HEK293 (cell line): ENCODE measurements at regions not wholly inside any gene's neighbourhood (a gene's known extent, or its start where the extent isn't known, plus 50 kb on each side); places are given as distances from the start of the nearest gene placed in this dataset.

Experiments used
- YY1 ChIP-seq: fragments of 450-650 bp; formaldehyde crosslinking; IDR thresholded peaks from 2 replicates; pipeline ENCODE4 v1.5.1; 2018; ENCODE audit warnings: missing biosample characterization, missing genetic modification characterization
- ZNF121 ChIP-seq: fragments of 450-650 bp; formaldehyde crosslinking; IDR thresholded peaks from 2 replicates; pipeline ENCODE4 v1.5.1; 2016; ENCODE audit warnings: missing biosample characterization, missing genetic modification characterization
- ZNF354C ChIP-seq: fragments of 450-650 bp; formaldehyde crosslinking; IDR thresholded peaks from 2 replicates; pipeline ENCODE4 v1.5.1; 2016; ENCODE audit warnings: missing biosample characterization, missing genetic modification characterization, low read depth, borderline replicate concordance
- ZNF404 ChIP-seq: fragments of 450-650 bp; formaldehyde crosslinking; IDR thresholded peaks from 2 replicates; pipeline ENCODE4 v1.5.1; 2017; ENCODE audit warnings: missing biosample characterization, missing genetic modification characterization
- ZNF423 ChIP-seq: fragments of 450-650 bp; formaldehyde crosslinking; IDR thresholded peaks from 2 replicates; pipeline ENCODE4 v1.5.1; 2016; ENCODE audit warnings: missing biosample characterization, missing genetic modification characterization
- ZNF791 ChIP-seq: fragments of 450-650 bp; formaldehyde crosslinking; IDR thresholded peaks from 2 replicates; pipeline ENCODE4 v1.5.1; 2016; ENCODE audit warnings: missing biosample characterization, missing genetic modification characterization
- ZSCAN16 ChIP-seq: fragments of 450-650 bp; formaldehyde crosslinking; IDR thresholded peaks from 2 replicates; pipeline ENCODE4 v1.5.1; 2016; ENCODE audit warnings: missing biosample characterization, missing genetic modification characterization
- TF ChIP-seq, protein P1 (sequence below): fragments of 450-650 bp; formaldehyde crosslinking; IDR thresholded peaks from 2 replicates; pipeline ENCODE4 v1.5.1; 2016; ENCODE audit warnings: missing biosample characterization, missing genetic modification characterization
- TF ChIP-seq, protein P2 (sequence below): fragments of 450-650 bp; formaldehyde crosslinking; IDR thresholded peaks from 2 replicates; pipeline ENCODE4 v1.5.1; 2016; ENCODE audit warnings: missing biosample characterization, missing genetic modification characterization
- TF ChIP-seq, protein P3 (sequence below): fragments of 450-650 bp; formaldehyde crosslinking; IDR thresholded peaks from 2 replicates; pipeline ENCODE4 v1.5.1; 2016; ENCODE audit warnings: missing biosample characterization, missing genetic modification characterization

DNA sequence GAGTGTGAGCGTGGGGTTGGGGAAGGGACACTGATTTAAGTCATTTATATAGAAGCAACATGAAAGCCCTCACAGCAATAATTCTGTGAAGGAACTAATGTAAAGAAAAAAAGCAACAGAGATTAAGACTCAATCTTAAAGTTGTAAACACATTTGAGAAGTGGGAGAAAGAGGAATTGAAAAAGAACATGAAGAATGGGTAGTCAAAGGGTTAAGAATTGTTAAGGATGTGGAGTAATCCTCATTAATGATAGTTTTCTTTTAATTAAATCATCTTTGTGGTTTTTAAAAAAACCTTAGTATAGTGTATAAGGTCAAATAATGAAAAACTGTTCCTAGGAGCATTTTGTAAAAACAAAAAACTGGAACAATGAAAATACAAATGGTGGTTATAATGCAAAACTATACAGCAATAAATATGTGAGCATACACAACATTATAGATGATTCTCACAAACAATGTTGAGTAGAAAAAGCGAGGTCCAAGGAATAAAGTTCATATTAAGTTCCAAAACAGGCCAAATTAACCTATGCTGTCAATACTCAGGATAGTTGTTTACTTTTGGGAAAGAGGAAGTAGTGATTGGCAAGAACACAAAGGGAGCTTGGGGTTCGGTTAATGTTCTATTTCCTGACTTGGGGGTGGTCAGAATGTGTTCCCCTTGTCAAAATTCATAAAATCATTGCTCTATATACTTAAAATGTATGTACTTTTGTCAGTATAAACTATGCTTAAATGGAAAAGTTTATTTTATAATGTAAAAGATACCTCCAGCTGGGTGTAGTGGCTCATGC is 120.4 kb upstream of the ATF7IP start:
- TF ChIP-seq, protein P1, sequence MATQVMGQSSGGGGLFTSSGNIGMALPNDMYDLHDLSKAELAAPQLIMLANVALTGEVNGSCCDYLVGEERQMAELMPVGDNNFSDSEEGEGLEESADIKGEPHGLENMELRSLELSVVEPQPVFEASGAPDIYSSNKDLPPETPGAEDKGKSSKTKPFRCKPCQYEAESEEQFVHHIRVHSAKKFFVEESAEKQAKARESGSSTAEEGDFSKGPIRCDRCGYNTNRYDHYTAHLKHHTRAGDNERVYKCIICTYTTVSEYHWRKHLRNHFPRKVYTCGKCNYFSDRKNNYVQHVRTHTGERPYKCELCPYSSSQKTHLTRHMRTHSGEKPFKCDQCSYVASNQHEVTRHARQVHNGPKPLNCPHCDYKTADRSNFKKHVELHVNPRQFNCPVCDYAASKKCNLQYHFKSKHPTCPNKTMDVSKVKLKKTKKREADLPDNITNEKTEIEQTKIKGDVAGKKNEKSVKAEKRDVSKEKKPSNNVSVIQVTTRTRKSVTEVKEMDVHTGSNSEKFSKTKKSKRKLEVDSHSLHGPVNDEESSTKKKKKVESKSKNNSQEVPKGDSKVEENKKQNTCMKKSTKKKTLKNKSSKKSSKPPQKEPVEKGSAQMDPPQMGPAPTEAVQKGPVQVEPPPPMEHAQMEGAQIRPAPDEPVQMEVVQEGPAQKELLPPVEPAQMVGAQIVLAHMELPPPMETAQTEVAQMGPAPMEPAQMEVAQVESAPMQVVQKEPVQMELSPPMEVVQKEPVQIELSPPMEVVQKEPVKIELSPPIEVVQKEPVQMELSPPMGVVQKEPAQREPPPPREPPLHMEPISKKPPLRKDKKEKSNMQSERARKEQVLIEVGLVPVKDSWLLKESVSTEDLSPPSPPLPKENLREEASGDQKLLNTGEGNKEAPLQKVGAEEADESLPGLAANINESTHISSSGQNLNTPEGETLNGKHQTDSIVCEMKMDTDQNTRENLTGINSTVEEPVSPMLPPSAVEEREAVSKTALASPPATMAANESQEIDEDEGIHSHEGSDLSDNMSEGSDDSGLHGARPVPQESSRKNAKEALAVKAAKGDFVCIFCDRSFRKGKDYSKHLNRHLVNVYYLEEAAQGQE (tag by site-specific recombination): no peak
- TF ChIP-seq ZNF423 (tag by site-specific recombination) (no peak), ZNF404 (tag by site-specific recombination) (no peak), ZNF121 (tag by site-specific recombination) (no peak), ZNF354C (tag by site-specific recombination) (no peak), ZSCAN16 (tag by site-specific recombination) (no peak), ZNF791 (tag by site-specific recombination) (no peak), YY1 (tag by site-specific recombination) (no peak)
- TF ChIP-seq, protein P2, sequence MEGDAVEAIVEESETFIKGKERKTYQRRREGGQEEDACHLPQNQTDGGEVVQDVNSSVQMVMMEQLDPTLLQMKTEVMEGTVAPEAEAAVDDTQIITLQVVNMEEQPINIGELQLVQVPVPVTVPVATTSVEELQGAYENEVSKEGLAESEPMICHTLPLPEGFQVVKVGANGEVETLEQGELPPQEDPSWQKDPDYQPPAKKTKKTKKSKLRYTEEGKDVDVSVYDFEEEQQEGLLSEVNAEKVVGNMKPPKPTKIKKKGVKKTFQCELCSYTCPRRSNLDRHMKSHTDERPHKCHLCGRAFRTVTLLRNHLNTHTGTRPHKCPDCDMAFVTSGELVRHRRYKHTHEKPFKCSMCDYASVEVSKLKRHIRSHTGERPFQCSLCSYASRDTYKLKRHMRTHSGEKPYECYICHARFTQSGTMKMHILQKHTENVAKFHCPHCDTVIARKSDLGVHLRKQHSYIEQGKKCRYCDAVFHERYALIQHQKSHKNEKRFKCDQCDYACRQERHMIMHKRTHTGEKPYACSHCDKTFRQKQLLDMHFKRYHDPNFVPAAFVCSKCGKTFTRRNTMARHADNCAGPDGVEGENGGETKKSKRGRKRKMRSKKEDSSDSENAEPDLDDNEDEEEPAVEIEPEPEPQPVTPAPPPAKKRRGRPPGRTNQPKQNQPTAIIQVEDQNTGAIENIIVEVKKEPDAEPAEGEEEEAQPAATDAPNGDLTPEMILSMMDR: no peak
- TF ChIP-seq, protein P3, sequence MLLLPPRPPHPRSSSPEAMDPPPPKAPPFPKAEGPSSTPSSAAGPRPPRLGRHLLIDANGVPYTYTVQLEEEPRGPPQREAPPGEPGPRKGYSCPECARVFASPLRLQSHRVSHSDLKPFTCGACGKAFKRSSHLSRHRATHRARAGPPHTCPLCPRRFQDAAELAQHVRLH (tag by site-specific recombination): no peak
